ENCODE measurements at regions not wholly inside any gene's neighbourhood (a gene's known extent, or its start where the extent isn't known, plus 50 kb on each side); places are given as distances from the start of the nearest gene placed in this dataset.

DNA sequence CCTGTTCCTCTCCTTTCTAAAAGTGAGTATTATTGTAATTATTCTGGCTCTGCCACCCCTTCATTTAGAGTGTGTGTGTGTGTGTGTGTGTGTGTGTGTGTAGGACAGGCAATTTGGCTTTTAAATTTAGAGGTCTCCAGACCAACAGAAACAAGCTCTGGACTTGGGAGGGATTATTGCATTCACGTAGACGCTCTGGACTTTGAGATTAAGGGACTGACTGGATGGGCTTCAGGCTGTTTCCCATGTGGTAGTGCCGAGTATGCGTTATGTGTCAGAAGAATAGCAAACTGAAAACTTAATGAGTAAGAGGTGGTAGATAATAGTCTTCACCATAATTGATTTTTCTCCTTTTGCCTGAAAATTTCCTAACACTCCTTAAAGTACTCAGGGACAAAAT lies 281.9 kb downstream of the USP25 start:
- DNase-seq (ENCODE audit: low read depth in 2 of 2, low spot score in 1 of 2), result no peak

DNA sequence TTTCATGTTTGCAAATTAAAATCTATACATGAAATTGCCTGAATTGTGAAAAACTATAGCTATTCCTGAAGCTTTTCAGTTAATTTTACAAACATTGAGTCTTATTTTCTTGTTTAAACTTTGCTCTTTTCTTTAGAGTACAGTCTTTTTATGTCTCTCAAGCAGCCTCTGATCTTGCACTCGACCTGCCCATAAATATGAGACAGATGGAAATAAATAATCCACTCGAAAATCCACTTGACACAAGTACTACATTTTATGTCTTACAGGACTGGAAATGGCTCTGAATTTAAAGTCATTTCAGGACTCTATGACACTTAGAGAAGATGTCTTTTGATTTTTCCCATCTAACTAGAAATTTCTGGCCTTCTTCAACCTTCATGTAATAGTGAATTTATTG lies 283.8 kb downstream of the USP25 start:
- no peak for DNase-seq (ENCODE audit: low read depth in 2 of 2, low spot score in 1 of 2)

DNA sequence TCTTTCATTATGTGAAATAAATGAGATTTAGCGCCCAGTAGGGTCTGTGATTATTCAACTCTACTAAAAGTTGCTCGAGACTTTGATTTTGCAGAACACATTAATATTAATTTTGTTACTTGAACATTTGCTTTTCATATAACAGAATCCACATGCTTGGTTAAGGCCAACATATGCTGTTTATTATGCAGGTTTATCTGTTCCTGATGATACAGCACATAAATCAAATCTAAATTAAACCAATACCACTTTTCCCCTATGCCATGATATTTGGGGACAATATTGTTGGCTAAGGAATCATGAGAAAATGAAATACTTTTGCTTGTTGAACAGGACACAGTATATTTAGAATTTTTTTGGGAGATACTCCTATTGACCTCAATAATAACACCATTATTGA lies 291.1 kb downstream of the USP25 start:
- DNase-seq (ENCODE audit: low read depth in 2 of 2, low spot score in 1 of 2), result no peak

- DNase-seq (ENCODE audit: low read depth in 2 of 2, low spot score in 1 of 2), result no peak
Observed at GRCh38 chr21:16022116-16022515, 292.3 kb downstream of the USP25 start.

DNA sequence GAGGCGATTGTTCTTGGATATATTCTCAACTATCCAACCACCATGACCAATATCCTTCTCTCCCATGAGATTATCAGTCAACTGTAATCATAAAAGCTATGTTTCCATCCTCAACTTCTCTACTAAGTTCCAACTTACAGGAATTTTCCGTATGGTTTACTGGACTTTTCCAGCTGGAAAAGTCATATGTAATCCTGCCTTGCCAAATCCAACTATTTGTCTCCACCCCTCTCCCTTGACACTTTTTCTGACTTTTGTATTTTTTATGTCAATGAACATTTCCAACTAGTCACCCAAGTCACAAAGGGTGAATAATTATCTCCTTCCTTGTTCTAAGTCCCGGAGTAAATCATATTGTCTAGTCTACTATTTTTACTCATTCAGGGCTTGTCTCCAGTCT lies 293.1 kb downstream of the USP25 start:
- no peak for DNase-seq (ENCODE audit: low read depth in 2 of 2, low spot score in 1 of 2)

- no peak for DNase-seq (ENCODE audit: low read depth in 2 of 2, low spot score in 1 of 2)
Observed at GRCh38 chr21:16028142-16028541, 298.4 kb downstream of the USP25 start.

DNA sequence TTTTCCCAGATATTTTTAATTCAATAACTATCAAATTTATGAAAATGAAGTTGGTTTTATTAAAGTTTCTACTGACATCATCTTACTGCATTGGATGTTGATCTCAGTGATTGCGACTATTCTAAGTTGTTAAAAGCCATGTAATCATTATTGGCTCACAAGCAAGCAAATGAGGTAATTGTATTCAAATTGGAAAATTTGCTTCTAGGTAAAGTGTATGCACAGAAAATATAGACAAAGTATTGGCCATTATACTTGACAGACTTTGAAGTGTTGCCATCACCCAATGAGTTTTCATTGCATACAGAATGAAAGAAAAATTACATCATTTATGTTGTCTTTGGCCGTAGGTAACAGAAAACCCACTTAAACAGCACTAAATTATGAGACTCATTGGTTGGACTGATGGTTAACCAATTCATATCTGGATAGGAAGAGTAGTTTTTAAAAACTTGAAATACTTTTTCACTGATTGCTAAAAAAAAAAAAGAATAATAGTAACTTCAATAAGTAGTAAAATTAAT lies 299.2 kb downstream of the USP25 start:
- no peak for DNase-seq (ENCODE audit: low read depth in 2 of 2, low spot score in 1 of 2)

DNA sequence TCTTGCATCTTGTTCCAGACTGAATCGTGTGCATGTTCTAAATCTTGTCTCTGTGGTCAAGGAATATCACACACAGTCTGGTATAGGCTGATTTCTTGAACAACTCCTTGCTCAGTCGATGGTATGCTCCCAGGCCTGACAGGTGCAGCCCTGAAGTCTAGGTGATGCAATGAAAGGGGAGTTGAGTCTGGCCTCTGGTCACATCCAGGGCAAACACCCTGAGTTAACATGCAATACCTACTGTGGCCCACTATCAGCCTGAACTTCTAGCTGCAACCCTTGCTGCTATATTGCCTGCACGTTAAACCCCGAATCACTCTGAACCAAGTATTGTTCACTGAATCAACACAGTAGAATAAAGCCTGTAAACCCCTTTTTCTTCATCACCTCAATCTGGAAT lies 303.4 kb downstream of the USP25 start:
- no peak for DNase-seq (ENCODE audit: low read depth in 2 of 2, low spot score in 1 of 2)

DNA sequence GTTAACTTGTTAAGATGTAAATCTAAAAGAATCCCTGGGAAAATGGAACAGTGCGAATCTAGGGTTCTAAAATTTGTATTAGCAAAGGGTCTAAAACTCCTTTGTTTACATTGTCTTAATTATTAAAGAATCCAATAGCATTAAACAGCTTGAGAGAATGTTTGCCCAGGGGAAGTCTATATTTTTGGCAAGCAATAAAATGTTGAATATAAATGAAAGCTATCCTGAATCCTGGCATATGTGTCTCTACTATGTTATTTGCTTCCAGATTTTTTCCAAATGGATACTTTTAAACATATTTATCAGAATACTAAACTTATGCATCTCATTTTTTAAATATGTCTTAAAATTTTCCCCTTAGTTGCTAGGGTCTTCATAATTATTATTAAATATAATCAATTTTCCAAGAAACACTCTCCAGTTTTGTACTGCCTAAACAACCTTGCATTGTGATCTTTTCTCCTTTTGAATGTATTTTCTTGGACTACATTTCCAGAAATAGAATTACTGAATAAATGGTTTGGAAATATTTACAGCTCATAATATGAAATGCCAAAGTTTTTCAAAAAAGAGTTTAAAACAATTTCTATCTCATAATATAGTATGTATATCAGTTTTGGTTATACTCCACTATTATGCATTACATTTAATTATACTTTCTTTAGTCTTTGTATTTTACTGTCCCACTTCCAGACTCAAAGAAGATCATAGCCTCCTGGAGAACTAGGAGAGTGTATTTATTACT lies 304.8 kb downstream of the USP25 start:
- no peak for DNase-seq (ENCODE audit: low read depth in 2 of 2, low spot score in 1 of 2)

DNA sequence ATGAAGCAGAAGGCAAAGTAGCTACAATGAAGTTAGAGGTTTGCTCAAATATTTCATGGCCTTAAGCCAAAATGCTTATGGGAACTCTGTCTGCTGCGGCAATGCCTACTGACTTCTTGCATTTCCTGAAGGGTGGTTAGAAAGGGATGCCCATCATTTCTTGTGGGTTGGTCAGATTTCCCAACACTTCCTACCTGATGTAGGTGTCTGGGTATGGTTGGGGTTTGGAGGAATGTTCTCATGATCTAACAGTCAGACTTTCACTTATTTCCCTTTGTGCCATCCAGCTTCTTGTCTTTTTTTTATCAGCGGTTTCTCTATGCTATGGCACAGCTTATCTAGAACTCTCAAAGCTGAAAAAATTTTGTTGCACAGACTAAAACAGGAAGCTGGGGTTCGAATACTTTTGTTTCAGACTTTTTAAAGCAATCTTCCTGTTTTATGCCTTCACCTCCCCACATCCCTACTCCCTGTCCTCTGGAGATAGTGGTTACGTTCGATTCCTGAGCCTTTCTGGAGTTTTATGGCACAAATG lies 307.7 kb downstream of the USP25 start:
- DNase-seq (ENCODE audit: low read depth in 2 of 2, low spot score in 1 of 2), result no peak

- no peak for DNase-seq (ENCODE audit: low read depth in 2 of 2, low spot score in 1 of 2)
Observed at GRCh38 chr21:16040601-16041000, 310.8 kb downstream of the USP25 start.

GRCh38 chr21:16044676-16045075 lies 314.9 kb downstream of the USP25 start:
- DNase-seq (ENCODE audit: low read depth in 2 of 2, low spot score in 1 of 2), result no peak

DNA sequence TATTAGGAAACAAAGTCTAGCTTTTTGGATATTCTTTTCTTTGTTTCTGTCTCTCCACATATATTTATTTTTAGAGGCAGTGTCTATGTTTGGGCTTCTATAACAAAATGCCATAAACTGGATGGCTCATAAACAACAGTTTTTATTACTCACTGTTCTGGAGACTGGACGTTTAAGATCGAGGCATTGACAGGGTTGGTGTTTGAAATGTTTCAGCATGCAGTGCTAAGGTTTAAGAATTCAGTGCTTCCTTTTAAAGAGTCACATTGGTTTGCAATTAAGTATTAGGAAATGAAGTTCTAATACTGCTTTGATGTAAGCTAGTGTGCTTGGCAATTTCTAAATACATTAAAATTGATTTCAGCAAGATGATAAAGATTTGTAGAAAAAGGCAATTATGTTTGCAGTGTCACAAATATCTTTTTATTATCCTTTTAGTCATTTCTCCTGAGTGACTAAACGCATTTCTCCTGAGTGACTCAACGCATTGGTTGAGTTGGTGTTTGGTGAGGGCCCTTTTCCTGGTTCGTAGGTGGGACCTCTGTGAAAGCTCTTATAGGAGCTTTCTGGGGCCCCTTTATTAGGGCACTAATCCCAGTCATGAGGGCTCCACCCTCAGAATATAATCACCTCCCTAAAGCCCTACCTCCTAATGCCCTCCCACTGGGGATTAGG lies 317.0 kb downstream of the USP25 start:
- DNase-seq (ENCODE audit: low read depth in 2 of 2, low spot score in 1 of 2), result no peak

DNA sequence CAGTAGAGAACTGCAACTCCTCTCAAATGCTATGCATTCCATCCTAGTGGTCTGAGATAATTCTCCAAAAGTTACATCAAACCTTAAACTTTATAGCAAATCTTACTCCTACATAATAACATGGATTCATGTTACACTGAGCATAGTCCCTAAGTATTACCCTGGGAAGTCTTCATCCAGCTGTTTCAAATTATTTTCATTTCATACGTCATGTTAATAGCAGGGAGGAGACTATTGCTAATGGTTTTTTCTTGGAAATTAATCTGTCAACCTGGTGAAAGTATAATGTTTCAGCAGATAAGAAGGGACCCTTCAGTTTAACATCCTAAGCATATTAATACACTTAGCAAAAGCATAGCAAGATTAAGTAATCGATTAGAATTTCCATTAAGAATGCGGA lies 318.1 kb downstream of the USP25 start:
- DNase-seq (ENCODE audit: low read depth in 2 of 2, low spot score in 1 of 2), result no peak

DNA sequence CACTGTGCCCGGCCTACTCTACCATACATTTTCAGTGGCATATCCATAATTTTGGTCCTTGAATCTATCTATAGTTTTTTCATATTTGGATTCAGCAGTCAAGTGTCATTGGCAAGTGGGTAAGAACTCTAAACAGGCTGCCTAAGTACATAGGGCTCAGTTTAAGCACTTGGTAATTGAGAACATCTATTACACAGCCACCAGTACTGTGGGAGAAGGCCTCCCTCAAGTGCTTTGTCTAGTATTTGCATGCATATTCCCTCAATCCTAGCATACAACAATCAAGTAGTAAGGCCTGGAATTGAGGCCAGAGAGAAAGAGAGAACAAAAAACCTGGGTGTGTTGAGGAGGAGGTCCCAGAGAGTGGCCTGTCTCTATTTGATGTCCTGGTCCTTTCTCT lies 325.2 kb downstream of the USP25 start:
- no peak for DNase-seq (ENCODE audit: low read depth in 2 of 2, low spot score in 1 of 2)

GRCh38 chr21:16058896-16059295 lies 329.1 kb downstream of the USP25 start:
- DNase-seq (ENCODE audit: low read depth in 2 of 2, low spot score in 1 of 2), result no peak

GRCh38 chr21:16059981-16060380 lies 330.2 kb downstream of the USP25 start:
- no peak for DNase-seq (ENCODE audit: low read depth in 2 of 2, low spot score in 1 of 2)

DNA sequence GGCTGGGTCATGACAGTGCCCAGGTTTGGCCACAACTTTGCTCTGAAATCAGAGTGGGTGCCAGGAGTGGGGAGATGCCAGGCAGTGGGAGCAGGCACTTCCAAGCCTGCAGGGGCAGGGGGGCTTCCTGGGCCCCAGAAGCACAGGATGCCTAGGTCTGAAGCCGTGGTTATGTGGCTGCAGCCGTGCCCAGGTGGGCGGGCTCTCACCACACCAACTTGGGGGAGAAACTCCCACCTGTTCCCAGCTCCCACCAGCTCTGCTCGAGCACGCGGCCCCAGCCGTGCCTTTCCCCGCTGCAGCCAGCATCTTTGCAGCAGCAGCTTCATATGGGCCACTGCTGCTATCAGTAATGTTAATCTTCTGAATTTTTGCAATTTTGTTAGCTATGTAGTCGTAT lies 331.4 kb downstream of the USP25 start:
- no peak for DNase-seq (ENCODE audit: low read depth in 2 of 2, low spot score in 1 of 2)

GRCh38 chr21:16069178-16070112 lies 339.7 kb downstream of the USP25 start:
- DNase-seq (ENCODE audit: low read depth in 2 of 2, low spot score in 1 of 2), result no peak

GRCh38 chr21:16070207-16070651 lies 340.4 kb downstream of the USP25 start:
- no peak for DNase-seq (ENCODE audit: low read depth in 2 of 2, low spot score in 1 of 2)

DNA sequence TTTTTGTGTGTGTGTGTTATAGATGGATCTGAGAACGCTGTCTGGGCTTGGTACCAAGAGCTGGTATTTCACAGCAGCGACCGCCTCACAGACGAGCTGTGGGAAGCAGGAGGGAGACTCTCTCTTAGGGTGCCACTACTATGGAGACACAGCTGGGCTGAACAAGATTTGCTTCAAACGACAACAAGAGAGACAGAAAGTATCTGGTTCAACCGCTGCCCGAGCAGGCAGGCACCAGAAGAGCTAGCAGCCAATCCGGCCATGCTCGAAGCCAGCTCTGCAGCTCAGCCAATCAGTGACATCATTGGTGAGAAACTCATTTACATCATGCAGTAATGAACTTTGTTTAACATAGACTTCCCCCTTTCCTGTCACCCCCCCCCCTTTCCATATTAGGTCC lies 341.3 kb downstream of the USP25 start:
- no peak for DNase-seq (ENCODE audit: low read depth in 2 of 2, low spot score in 1 of 2)

All from stimulated activated CD8-positive, alpha-beta memory T cell treated with anti-CD3 and anti-CD28 coated beads, Interleukin-4, amount 100 ng/mL, for 1 hour (primary cell).